Tibial artery (tissue), 4 donors: ENCODE measurements at regions not wholly inside any gene's neighbourhood (a gene's known extent, or its start where the extent isn't known, plus 50 kb on each side); places are given as distances from the start of the nearest gene placed in this dataset.

ENCODE experiments used
- DNase-seq, 2 donors: peaks; one replicate each; pipeline ENCODE4 v3.0.0-alpha.2; 2019
- H3K27ac ChIP-seq, 2 donors: fragments of 200-600 bp; sonication (generic) in 1 of 2; 1 replicate in 1 of 2; 2 replicates in 1 of 2; pipeline ENCODE4 v1.5.1; 2018 to 2019; ENCODE audit warnings: mild to moderate bottlenecking in 1 of 2
- H3K27me3 ChIP-seq, 2 donors: fragments of 200-600 bp; sonication (generic) in 1 of 2; one replicate each; pipeline versions ENCODE4 v1.5.1 to v1.6.0; 2016 to 2019
- H3K36me3 ChIP-seq, 3 donors: fragments of 200-600 bp; sonication (generic) in 2 of 3; one replicate each; pipeline ENCODE4 v1.5.1; 2016 to 2019; ENCODE audit warnings: mild to moderate bottlenecking in 2 of 3
- H3K4me1 ChIP-seq, 4 donors: fragments of 200-600 bp; sonication (generic) in 2 of 4; 1 replicate in 3 of 4; 2 replicates in 1 of 4; pipeline ENCODE4 v1.5.1; 2016 to 2019
- H3K4me3 ChIP-seq, 2 donors: fragments of 200-600 bp; sonication (generic) in 1 of 2; 1 replicate in 1 of 2; 2 replicates in 1 of 2; pipeline ENCODE4 v1.5.1; 2018 to 2019; ENCODE audit warnings: mild to moderate bottlenecking in 2 of 2
- H3K9me3 ChIP-seq, 3 donors: fragments of 200-600 bp; sonication (generic) in 1 of 3; one replicate each; pipeline ENCODE4 v1.5.1; 2016 to 2019
- intact Hi-C: fragments of 100-400 bp; cut with DNase I; formaldehyde crosslinking; loops from one replicate; pipeline ENCODE4 v1.15.0; 2023; ENCODE audit warnings: low total_unique reads
- TF ChIP-seq, protein P1 (sequence below), 2 experiments: fragments of 200-600 bp in 1 of 2; fragments of 450-650 bp in 1 of 2; IDR thresholded peaks; one replicate each; pipeline ENCODE4 v1.5.1; 2017 to 2019; ENCODE audit warnings: antibody characterized with exemption in 2 of 2, mild to moderate bottlenecking in 1 of 2, moderate library complexity in 1 of 2

DNA sequence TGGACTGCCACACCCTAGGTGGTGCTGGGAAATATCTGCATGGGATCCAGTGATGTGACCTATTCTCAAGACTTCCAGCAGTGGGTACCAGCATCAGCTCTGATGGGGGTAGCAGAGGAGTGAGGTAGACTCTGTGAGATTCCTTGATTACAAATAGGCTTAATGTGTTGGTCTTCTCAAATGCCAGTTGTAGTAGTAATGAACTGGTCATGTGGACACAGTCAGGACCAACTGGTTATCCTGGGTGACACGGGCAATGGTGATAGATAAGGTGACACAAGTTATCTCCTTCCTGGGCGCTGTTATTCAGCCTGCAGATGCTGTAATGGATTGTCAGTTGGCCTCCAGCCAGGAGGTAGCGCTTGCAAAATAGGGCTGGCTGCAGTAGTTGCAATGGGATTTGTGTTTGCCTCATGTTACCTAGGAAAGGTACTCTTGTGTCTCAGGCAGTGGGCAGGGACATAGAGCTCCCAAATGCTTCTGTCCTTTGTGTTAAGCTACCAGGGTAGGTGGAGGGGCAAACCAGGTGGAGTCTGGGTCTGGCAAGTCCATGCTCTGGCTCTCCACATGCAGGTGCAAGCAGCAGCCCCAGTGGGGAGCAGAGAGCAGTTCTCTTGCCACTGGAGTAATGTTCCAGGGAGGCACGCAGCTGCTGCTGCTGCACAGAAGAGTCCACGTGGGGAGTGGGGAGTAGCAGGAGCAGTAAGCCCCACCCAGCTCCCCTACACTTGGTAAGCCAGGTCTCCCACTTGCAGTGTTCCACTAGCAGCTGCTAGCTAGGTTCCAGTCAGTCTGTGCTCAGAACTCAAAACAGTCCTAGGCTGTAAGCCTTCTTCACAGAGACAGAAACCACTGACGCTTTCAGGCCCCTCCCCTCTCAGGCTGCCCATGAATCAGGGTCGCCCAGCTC, 505.4 kb upstream of the DDX18 start:
- TF ChIP-seq, protein P1, sequence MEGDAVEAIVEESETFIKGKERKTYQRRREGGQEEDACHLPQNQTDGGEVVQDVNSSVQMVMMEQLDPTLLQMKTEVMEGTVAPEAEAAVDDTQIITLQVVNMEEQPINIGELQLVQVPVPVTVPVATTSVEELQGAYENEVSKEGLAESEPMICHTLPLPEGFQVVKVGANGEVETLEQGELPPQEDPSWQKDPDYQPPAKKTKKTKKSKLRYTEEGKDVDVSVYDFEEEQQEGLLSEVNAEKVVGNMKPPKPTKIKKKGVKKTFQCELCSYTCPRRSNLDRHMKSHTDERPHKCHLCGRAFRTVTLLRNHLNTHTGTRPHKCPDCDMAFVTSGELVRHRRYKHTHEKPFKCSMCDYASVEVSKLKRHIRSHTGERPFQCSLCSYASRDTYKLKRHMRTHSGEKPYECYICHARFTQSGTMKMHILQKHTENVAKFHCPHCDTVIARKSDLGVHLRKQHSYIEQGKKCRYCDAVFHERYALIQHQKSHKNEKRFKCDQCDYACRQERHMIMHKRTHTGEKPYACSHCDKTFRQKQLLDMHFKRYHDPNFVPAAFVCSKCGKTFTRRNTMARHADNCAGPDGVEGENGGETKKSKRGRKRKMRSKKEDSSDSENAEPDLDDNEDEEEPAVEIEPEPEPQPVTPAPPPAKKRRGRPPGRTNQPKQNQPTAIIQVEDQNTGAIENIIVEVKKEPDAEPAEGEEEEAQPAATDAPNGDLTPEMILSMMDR (IDR thresholded peaks at IDR 0.05): no peak
- no peak overlapping the region for H3K27ac ChIP-seq
- intact Hi-C loops: loop anchor here (5.0 kb wide), 1 partner anchor 1753 kb away; no protein-coding TSS in a partner anchor

DNA sequence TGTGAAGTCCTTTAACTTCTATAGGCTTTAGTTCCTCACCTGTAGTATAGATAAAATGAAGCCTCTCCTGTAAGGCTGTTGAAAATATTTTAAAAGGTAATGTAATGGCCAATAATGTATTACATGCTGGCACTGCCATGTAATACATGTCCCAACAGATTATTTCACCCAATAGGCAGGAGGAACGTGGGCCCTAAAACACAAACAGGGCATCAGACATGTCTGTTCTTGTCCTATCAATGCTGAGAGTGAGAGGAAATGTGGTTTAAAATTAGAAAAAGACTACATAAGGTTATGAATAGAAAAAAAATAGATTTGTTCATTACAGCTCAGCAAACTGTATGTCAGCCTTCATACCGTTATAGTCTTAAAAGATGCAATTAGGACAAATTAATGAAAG, 492.7 kb upstream of the DDX18 start:
- H3K27ac ChIP-seq: no peak overlapping the region
- H3K4me3 ChIP-seq: no peak overlapping the region
- intact Hi-C loops: no loop called here
- H3K9me3 ChIP-seq: no peaks in the 10 kb centered on the region
- no peaks in the 10 kb centered on the region for H3K27me3 ChIP-seq
- H3K36me3 ChIP-seq: no peaks in the 10 kb centered on the region
- no peaks in the 10 kb centered on the region for H3K4me1 ChIP-seq
- TF ChIP-seq, protein P1 (IDR thresholded peaks at IDR 0.05): no peak
- DNase-seq: no peak

More for the DNA sequence above, 505.4 kb upstream of the DDX18 start:
- H3K27me3 ChIP-seq: no peaks in the 10 kb centered on the region
- no peak for DNase-seq
- no peaks in the 10 kb centered on the region for H3K9me3 ChIP-seq
- no peak overlapping the region for H3K4me3 ChIP-seq
- H3K36me3 ChIP-seq: no peaks in the 10 kb centered on the region
- no peaks in the 10 kb centered on the region for H3K4me1 ChIP-seq

DNA sequence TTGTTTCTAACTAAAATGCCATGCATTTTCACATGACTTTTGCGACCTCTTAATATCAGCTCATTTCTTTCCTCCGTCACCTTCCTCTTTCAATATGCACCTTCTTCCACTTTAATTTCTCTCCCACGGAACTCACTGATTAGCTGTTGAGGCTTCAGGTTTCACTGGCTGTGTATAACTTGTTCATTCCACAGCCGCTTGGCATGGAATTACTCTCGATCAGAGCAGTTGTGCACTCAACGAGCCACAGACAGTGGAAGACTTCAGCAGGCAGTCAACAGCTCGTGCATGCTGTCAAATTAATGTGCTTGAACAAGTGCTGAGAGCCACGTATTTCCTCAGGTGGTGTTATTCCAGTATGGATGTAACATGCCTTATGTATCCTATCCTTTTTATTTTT, 491.2 kb upstream of the DDX18 start:
- Histone ChIP-seq H3K4me3 (no peak overlapping the region), H3K36me3 (no peaks in the 10 kb centered on the region), H3K27me3 (no peaks in the 10 kb centered on the region), H3K4me1 (no peaks in the 10 kb centered on the region), H3K27ac (no peak overlapping the region), H3K9me3 (no peaks in the 10 kb centered on the region)
- DNase-seq: no peak
- TF ChIP-seq, protein P1 (IDR thresholded peaks at IDR 0.05): no peak
- intact Hi-C loops: no loop called here

DNA sequence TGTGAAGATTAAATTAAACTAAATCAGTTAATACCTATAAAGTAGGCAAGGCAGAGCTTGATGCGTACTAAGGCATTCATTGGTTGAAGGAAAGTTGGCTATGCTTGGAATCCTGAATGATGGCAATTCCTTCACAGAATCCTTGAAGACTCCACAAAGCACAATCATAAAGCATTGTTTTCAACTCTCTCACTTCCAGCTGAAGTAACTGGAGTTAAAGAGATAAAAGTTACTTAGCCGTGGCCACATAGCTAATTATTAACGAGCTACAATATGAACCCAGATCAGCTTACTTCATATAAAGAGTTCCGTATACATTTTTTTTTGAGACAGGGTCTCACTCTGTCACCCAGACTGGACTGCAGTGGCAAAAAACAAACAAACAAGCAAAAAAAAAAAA, 483.9 kb upstream of the DDX18 start:
- TF ChIP-seq, protein P1 (IDR thresholded peaks at IDR 0.05): no peak

DNA sequence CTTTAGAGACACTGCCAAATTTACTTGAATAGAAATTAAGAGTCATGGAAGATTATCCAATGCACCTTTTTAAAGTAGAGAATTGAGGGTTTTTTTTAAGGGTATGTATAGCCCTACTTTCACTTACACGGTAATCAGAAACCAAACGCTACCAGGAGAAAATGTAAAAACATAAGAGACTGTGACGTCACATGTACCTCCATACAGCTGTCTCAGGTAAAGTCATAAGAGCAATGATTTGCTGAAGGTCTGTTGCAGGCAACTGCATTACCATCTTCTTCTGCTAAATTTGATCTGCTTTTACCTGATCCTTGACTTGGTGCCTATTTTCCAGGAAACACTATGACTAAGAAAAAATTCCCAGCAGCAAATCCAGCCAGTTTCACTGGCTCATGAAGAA, 478.5 kb upstream of the DDX18 start:
- Histone ChIP-seq H3K9me3 (no peaks in the 10 kb centered on the region), H3K4me3 (no peak overlapping the region), H3K36me3 (no peaks in the 10 kb centered on the region), H3K4me1 (no peaks in the 10 kb centered on the region), H3K27me3 (no peaks in the 10 kb centered on the region), H3K27ac (no peak overlapping the region)
- no peak for DNase-seq
- intact Hi-C loops: no loop called here
- TF ChIP-seq, protein P1 (IDR thresholded peaks at IDR 0.05): no peak

More for the DNA sequence above, 483.9 kb upstream of the DDX18 start:
- H3K9me3 ChIP-seq: no peaks in the 10 kb centered on the region
- no peaks in the 10 kb centered on the region for H3K27me3 ChIP-seq
- DNase-seq: no peak
- H3K36me3 ChIP-seq: no peaks in the 10 kb centered on the region
- no peak overlapping the region for H3K4me3 ChIP-seq
- no peaks in the 10 kb centered on the region for H3K4me1 ChIP-seq
- intact Hi-C loops: no loop called here
- H3K27ac ChIP-seq: no peak overlapping the region
